ENCODE measurements at regions not wholly inside any gene's neighbourhood (a gene's known extent, or its start where the extent isn't known, plus 50 kb on each side); places are given as distances from the start of the nearest gene placed in this dataset.

DNA sequence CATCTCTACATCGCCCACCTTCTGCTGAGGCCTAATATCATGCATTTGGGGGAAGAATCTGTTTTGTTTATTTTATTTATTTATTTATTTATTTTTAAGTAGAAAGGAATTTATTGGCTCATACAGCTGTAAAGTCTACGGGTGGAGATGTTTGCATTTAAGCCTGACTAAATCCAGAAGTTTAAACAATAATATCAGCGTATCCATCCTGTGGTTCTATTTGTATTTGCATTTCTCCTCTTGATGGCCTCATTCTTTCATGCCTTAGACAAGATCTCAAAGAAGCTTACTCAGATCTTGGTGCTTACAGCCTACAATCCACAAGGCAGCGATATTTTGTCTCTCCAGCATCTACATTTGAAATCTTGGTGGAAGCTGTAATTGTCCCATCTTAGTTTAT, 67.1 kb upstream of the CARD18 start:
- TF ChIP-seq TCF7L2 (IDR thresholded peaks at IDR 0.05; ENCODE audit: low read depth, low read length) (no peak), SMAD4 (CRISPR knock-in tag; conservative IDR thresholded peaks at IDR 0.05) (no peak), ZFP36 (IDR thresholded peaks at IDR 0.05; ENCODE audit: low read depth, low read length, partially characterized antibody) (no peak), POLR2AphosphoS5 (IDR thresholded peaks at IDR 0.05; ENCODE audit: control insufficient read depth, insufficient read depth, low read depth, low read length) (no peak)
- TF ChIP-seq, protein P1, sequence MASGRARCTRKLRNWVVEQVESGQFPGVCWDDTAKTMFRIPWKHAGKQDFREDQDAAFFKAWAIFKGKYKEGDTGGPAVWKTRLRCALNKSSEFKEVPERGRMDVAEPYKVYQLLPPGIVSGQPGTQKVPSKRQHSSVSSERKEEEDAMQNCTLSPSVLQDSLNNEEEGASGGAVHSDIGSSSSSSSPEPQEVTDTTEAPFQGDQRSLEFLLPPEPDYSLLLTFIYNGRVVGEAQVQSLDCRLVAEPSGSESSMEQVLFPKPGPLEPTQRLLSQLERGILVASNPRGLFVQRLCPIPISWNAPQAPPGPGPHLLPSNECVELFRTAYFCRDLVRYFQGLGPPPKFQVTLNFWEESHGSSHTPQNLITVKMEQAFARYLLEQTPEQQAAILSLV (tag; IDR thresholded peaks at IDR 0.05), result no peak
- TF ChIP-seq, protein P2, sequence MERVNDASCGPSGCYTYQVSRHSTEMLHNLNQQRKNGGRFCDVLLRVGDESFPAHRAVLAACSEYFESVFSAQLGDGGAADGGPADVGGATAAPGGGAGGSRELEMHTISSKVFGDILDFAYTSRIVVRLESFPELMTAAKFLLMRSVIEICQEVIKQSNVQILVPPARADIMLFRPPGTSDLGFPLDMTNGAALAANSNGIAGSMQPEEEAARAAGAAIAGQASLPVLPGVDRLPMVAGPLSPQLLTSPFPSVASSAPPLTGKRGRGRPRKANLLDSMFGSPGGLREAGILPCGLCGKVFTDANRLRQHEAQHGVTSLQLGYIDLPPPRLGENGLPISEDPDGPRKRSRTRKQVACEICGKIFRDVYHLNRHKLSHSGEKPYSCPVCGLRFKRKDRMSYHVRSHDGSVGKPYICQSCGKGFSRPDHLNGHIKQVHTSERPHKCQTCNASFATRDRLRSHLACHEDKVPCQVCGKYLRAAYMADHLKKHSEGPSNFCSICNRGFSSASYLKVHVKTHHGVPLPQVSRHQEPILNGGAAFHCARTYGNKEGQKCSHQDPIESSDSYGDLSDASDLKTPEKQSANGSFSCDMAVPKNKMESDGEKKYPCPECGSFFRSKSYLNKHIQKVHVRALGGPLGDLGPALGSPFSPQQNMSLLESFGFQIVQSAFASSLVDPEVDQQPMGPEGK (CRISPR knock-in tag; IDR thresholded peaks at IDR 0.05; ENCODE audit: borderline replicate concordance), result no peak
- TF ChIP-seq, protein P3, sequence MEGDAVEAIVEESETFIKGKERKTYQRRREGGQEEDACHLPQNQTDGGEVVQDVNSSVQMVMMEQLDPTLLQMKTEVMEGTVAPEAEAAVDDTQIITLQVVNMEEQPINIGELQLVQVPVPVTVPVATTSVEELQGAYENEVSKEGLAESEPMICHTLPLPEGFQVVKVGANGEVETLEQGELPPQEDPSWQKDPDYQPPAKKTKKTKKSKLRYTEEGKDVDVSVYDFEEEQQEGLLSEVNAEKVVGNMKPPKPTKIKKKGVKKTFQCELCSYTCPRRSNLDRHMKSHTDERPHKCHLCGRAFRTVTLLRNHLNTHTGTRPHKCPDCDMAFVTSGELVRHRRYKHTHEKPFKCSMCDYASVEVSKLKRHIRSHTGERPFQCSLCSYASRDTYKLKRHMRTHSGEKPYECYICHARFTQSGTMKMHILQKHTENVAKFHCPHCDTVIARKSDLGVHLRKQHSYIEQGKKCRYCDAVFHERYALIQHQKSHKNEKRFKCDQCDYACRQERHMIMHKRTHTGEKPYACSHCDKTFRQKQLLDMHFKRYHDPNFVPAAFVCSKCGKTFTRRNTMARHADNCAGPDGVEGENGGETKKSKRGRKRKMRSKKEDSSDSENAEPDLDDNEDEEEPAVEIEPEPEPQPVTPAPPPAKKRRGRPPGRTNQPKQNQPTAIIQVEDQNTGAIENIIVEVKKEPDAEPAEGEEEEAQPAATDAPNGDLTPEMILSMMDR (IDR thresholded peaks at IDR 0.05 in 2 of 3, conservative IDR thresholded peaks at IDR 0.05 in 1 of 3; ENCODE audit: insufficient read depth in 2 of 3, low read depth in 1 of 3, low read length in 3 of 3), result no peak
